LNCAP (cell line): ENCODE measurements at regions not wholly inside any gene's neighbourhood (a gene's known extent, or its start where the extent isn't known, plus 50 kb on each side); places are given as distances from the start of the nearest gene placed in this dataset.

Experiments
- TF ChIP-seq, protein P1 (sequence below): fragments of 450-650 bp; IDR thresholded peaks from 2 replicates; pipeline ENCODE4 v1.5.1; 2017; ENCODE audit warnings: mild to moderate bottlenecking

DNA sequence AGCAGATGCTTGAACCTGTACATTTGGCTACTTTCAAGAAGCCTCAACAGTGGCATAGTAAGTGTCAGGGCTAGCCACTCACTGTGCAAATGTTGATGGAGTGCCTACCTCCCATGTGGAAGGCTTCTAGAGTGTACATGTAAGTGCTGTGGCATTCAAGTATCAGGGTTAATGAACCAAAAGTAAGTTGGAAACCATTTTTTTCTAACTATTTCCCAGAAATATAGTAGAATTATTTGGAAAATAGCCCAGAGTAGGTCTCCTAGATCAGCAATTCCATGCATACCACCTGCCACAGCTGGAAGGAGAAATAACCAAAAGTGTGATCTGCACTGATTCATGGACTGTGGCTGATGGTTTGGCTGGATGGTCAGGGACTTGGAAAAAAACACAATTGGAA is 53.3 kb downstream of the FOXD1 start:
- TF ChIP-seq, protein P1, sequence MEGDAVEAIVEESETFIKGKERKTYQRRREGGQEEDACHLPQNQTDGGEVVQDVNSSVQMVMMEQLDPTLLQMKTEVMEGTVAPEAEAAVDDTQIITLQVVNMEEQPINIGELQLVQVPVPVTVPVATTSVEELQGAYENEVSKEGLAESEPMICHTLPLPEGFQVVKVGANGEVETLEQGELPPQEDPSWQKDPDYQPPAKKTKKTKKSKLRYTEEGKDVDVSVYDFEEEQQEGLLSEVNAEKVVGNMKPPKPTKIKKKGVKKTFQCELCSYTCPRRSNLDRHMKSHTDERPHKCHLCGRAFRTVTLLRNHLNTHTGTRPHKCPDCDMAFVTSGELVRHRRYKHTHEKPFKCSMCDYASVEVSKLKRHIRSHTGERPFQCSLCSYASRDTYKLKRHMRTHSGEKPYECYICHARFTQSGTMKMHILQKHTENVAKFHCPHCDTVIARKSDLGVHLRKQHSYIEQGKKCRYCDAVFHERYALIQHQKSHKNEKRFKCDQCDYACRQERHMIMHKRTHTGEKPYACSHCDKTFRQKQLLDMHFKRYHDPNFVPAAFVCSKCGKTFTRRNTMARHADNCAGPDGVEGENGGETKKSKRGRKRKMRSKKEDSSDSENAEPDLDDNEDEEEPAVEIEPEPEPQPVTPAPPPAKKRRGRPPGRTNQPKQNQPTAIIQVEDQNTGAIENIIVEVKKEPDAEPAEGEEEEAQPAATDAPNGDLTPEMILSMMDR, result no peak

GRCh38 chr5:73394610-73395009 is 54.0 kb downstream of the FOXD1 start:
- TF ChIP-seq, protein P1, result no peak

- TF ChIP-seq, protein P1, result no peak
These were observed 54.7 kb downstream of the FOXD1 start for GRCh38 chr5:73393611-73394489.

DNA sequence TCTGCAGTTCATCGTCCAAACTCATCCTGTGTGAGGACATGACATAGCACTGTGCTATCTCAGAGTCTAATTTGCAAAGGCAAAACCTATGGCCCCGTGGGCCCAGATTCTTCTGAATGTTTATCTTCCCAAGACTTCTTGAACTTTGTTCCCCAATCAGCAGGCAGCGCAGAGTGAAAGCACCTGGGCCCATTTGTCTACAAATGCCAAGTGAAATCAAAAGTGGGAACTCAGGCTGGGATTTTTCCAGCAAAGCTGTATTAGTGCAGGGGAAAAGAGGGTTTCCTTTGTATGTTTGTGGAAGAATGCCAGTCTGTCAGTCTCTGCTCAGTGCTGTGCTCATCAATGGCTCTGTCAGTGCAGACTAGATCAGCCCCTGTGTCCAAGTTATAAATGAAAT is 55.8 kb downstream of the FOXD1 start:
- TF ChIP-seq, protein P1, result no peak

- TF ChIP-seq, protein P1, result no peak
These were observed 57.1 kb downstream of the FOXD1 start for GRCh38 chr5:73391441-73391881.

DNA sequence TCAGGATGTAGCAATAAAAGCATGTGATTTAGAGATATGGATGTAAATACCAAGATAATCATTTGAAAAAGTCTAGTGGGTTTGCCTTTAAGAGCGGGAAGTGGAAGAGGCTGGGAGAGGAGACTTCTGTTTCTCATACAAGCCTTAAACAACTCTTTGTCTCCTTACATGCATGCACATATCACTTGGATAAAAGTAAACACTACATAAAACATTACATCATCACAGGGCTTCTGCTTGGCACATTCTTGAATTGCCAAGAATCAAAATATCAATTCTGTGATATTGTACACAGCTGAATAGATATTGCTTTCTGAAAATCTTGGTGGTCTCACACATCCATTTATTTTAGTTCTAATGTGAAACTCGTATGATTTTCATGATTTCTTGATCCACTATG is 57.6 kb downstream of the FOXD1 start:
- TF ChIP-seq, protein P1, result no peak

DNA sequence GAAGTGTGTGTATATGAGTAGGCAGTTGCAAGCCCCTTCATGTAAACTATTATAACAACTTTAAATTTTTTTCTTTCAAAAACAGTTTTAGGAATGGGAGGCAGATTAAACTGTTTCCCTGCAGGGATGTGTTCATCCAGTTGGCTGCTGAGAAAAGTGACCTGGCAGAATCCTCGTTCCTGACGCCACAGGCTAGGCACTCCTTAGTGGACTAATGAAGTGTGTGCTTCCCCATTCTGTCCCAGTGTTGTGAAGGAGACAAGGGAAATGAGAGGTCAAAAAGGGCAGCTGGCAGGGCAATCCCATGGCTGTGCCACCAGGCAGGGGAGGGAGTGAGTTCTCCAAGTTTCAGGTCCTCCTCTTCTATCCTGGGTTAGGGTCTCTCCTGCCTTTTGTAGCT is 59.8 kb downstream of the FOXD1 start:
- TF ChIP-seq, protein P1, result no peak
